ENCODE measurements at regions not wholly inside any gene's neighbourhood (a gene's known extent, or its start where the extent isn't known, plus 50 kb on each side); places are given as distances from the start of the nearest gene placed in this dataset.

GRCh38 chr13:62234780-62235440 lies 819.3 kb upstream of the PCDH20 start:
- CTCF ChIA-PET: no interaction called here
- H3K4me3 ChIP-seq (ENCODE audit: low read depth, low read length): no peak overlapping the region
- DNase-seq (ENCODE audit: low read depth, low spot score): no peak
- TF ChIP-seq CTCF (IDR thresholded peaks at IDR 0.05; ENCODE audit: low read depth, low read length): no peak
- POLR2A ChIA-PET: no interaction called here
- no peaks in the 10 kb centered on the region for H3K9me3 ChIP-seq (ENCODE audit: control insufficient read depth, insufficient read depth, low read length)
- H3K27ac ChIP-seq (ENCODE audit: low read depth, low read length): no peak overlapping the region
- no peaks in the 10 kb centered on the region for H3K27me3 ChIP-seq (ENCODE audit: control insufficient read depth, insufficient read depth, low read length)

GRCh38 chr13:62210951-62211350 lies 795.3 kb upstream of the PCDH20 start:
- Histone ChIP-seq H3K9me3 (ENCODE audit: control insufficient read depth, insufficient read depth, low read length) (peaks cover 3% of the 10 kb centered on the region; the same call in 1 of the 2 replicates), H3K4me3 (ENCODE audit: low read depth, low read length) (no peak overlapping the region), H3K27ac (ENCODE audit: low read depth, low read length) (no peak overlapping the region), H3K27me3 (ENCODE audit: control insufficient read depth, insufficient read depth, low read length) (no peaks in the 10 kb centered on the region)
- no peak for DNase-seq (ENCODE audit: low read depth, low spot score)
- POLR2A ChIA-PET: no interaction called here
- CTCF ChIA-PET: no interaction called here
- TF ChIP-seq CTCF (IDR thresholded peaks at IDR 0.05; ENCODE audit: low read depth, low read length): no peak

- Histone ChIP-seq H3K4me3 (ENCODE audit: low read depth, low read length) (peak overlapping the region; percentile 43), H3K27ac (ENCODE audit: low read depth, low read length) (no peak overlapping the region), H3K27me3 (ENCODE audit: control insufficient read depth, insufficient read depth, low read length) (no peaks in the 10 kb centered on the region), H3K9me3 (ENCODE audit: control insufficient read depth, insufficient read depth, low read length) (peaks cover 3% of the 10 kb centered on the region; the same call in 1 of the 2 replicates)
- POLR2A ChIA-PET: no interaction called here
- no peak for TF ChIP-seq CTCF (IDR thresholded peaks at IDR 0.05; ENCODE audit: low read depth, low read length)
- no peak for DNase-seq (ENCODE audit: low read depth, low spot score)
- CTCF ChIA-PET: no interaction called here
Observed at GRCh38 chr13:62209529-62209928, 793.9 kb upstream of the PCDH20 start.

- H3K27ac ChIP-seq (ENCODE audit: low read depth, low read length): no peak overlapping the region
- TF ChIP-seq CTCF (IDR thresholded peaks at IDR 0.05; ENCODE audit: low read depth, low read length): no peak
- POLR2A ChIA-PET: no interaction called here
- H3K4me3 ChIP-seq (ENCODE audit: low read depth, low read length): no peak overlapping the region
- no peaks in the 10 kb centered on the region for H3K27me3 ChIP-seq (ENCODE audit: control insufficient read depth, insufficient read depth, low read length)
- H3K9me3 ChIP-seq (ENCODE audit: control insufficient read depth, insufficient read depth, low read length): peaks cover 3% of the 10 kb centered on the region; the same call in 1 of the 2 replicates
- CTCF ChIA-PET: no interaction called here
- no peak for DNase-seq (ENCODE audit: low read depth, low spot score)
Observed at GRCh38 chr13:62207388-62207787, 791.7 kb upstream of the PCDH20 start.

- Histone ChIP-seq H3K27me3 (ENCODE audit: control insufficient read depth, insufficient read depth, low read length) (no peaks in the 10 kb centered on the region), H3K4me3 (ENCODE audit: low read depth, low read length) (no peak overlapping the region), H3K9me3 (ENCODE audit: control insufficient read depth, insufficient read depth, low read length) (no peaks in the 10 kb centered on the region), H3K27ac (ENCODE audit: low read depth, low read length) (no peak overlapping the region)
- no peak for DNase-seq (ENCODE audit: low read depth, low spot score)
- ChIA-PET CTCF (no interaction called here), POLR2A (no interaction called here)
- no peak for TF ChIP-seq CTCF (IDR thresholded peaks at IDR 0.05; ENCODE audit: low read depth, low read length)
Observed at GRCh38 chr13:62206165-62206564, 790.5 kb upstream of the PCDH20 start.

All from AG04450 (cell line).